CD4-positive, alpha-beta T cell treated with Interleukin-2 at 100 ng/mL for 4 hours (primary cell): ENCODE measurements at regions not wholly inside any gene's neighbourhood (a gene's known extent, or its start where the extent isn't known, plus 50 kb on each side); places are given as distances from the start of the nearest gene placed in this dataset.

Experiments
- DNase-seq: peaks from one replicate; pipeline ENCODE4 v3.0.0-alpha.2; 2020; ENCODE audit warnings: low spot score

- no peak for DNase-seq
These were observed 182.2 kb upstream of the MDGA2 start for GRCh38 chr14:47857646-47858045.

DNA sequence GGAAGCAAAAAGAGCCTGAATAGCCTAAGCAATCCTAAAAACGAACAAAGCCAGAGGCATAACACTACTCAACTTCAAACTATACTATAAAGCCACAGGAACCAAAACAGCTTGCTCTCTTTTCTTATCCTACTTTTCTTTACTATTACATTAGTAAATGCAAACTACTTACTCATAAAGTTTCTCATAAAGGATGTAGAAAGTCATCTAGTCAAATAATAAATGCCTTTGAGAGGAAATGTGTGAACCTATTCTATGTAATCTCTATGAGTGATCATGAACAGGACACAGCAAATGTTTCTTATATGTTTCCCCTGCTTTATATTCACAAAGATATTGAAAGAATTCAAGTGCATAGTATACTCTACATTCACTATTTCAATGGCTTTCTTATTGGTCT lies 176.9 kb upstream of the MDGA2 start:
- DNase-seq = no peak

GRCh38 chr14:47846008-47846407 lies 170.6 kb upstream of the MDGA2 start:
- DNase-seq = no peak

DNA sequence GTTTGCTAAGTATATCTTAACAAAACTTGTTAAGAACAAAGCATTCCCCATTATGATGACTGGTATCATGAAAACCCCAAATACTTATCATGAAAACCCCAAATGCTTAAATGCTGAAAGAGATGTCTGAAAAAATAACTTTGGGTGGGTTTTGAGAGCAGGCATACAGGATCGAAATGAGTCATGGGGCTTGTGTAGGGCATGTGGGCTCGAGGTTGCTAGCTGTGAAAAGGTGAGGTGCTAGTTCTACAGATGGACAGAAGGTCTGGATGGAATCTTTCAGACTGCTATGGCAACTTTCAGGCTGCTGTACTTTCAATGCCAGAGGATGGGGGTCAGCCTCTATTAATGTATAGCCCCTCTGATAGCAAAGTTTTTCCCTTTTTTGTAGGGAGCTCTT lies 167.8 kb upstream of the MDGA2 start:
- DNase-seq = no peak

- no peak for DNase-seq
These were observed 157.6 kb upstream of the MDGA2 start for GRCh38 chr14:47833011-47833410.

- no peak for DNase-seq
These were observed 151.4 kb upstream of the MDGA2 start for GRCh38 chr14:47826809-47827208.

DNA sequence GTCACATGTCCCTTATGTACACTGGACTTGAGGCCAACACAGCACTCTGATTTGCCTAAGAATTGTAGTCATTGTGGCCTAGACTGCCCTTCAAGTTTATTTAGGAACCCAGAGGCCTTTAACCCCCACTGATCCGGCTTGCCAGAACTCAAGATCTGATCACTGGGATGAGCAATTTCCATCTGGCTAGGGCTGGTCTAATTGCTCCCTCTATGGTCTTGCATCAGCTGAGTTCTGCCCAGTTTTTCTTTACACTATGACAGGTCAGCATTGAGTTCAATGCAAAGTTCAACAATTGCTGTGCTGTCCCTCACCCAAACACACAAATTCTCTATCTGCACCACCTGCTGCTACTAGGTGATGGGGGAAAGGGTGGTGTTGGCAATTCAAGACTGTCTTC lies 146.9 kb upstream of the MDGA2 start:
- no peak for DNase-seq

GRCh38 chr14:47821135-47821534 lies 145.7 kb upstream of the MDGA2 start:
- no peak for DNase-seq

- DNase-seq = no peak
These were observed 115.1 kb upstream of the MDGA2 start for GRCh38 chr14:47790477-47790876.

- DNase-seq = no peak
These were observed 109.7 kb upstream of the MDGA2 start for GRCh38 chr14:47785058-47785457.

- no peak for DNase-seq
These were observed 103.2 kb upstream of the MDGA2 start for GRCh38 chr14:47778631-47779030.

- DNase-seq = no peak
These were observed 97.2 kb upstream of the MDGA2 start for GRCh38 chr14:47772652-47773051.

- no peak for DNase-seq
These were observed 87.9 kb upstream of the MDGA2 start for GRCh38 chr14:47763188-47763854.

GRCh38 chr14:47746986-47747385 lies 71.6 kb upstream of the MDGA2 start:
- DNase-seq = no peak

DNA sequence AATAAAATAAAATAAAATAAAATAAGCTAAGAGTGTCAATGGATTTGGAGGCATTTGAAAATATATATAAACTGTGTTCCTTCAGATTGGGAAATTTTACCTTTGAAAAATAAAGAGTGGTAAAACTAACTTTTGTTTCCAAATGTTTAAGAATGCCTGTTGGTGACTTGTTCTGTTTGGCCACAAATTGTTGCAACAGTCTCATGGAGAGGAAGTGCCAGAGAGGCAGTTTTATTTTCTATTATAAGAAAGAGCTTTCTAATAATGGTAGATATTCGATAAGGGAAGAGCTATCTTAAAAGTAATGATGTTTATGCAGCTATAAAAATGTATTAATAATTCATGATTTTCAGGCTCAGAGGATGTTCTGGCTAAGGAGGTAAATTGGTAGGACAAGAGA lies 68.8 kb upstream of the MDGA2 start:
- no peak for DNase-seq

GRCh38 chr14:47739541-47739940 lies 64.1 kb upstream of the MDGA2 start:
- DNase-seq = no peak

DNA sequence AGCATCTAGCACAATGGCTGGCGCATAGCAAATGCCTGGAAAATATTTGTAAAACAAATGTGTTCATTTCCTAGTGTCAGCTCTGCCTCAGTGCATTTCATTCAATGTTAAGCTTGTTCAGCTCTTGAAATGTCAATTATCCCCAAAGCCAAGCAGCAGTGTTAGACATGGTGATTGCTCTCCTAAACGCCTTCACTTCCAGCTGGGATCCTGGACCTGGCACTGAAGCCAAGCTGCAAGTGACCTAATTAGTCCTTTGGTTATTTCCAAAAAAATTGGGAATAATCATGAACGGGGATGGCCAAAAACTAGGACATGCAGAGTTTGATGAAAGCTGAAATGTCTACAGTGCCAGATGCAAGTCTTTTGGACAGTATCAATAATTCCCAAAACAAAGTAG lies 54.9 kb upstream of the MDGA2 start:
- no peak for DNase-seq
